NCI-H526 treated with DMSO at 0.1 percent for 48 hours (cell line): ENCODE measurements at regions not wholly inside any gene's neighbourhood (a gene's known extent, or its start where the extent isn't known, plus 50 kb on each side); places are given as distances from the start of the nearest gene placed in this dataset.

ENCODE experiments used
- DNase-seq: peaks from one replicate; lab custom pipeline; 2025; lab: John Stamatoyannopoulos, UW

- no peak for DNase-seq
Measured at GRCh38 chr12:24138041-24138440, 188.6 kb upstream of the SOX5 start.

GRCh38 chr12:24135158-24135850, 185.8 kb upstream of the SOX5 start:
- DNase-seq, result no peak

- DNase-seq, result no peak
Measured at GRCh38 chr12:24134092-24134491, 184.6 kb upstream of the SOX5 start.

GRCh38 chr12:24133384-24133783, 183.9 kb upstream of the SOX5 start:
- DNase-seq, result no peak

GRCh38 chr12:24127919-24128721, 178.7 kb upstream of the SOX5 start:
- DNase-seq, result no peak

- no peak for DNase-seq
Measured at GRCh38 chr12:24125280-24125679, 175.8 kb upstream of the SOX5 start.

- DNase-seq, result no peak
Measured at GRCh38 chr12:24121911-24122310, 172.4 kb upstream of the SOX5 start.

- no peak for DNase-seq
Measured at GRCh38 chr12:24118668-24119067, 169.2 kb upstream of the SOX5 start.

GRCh38 chr12:24116548-24116947, 167.1 kb upstream of the SOX5 start:
- no peak for DNase-seq

GRCh38 chr12:24113701-24114100, 164.2 kb upstream of the SOX5 start:
- no peak for DNase-seq

- DNase-seq, result no peak
Measured at GRCh38 chr12:24111616-24112015, 162.1 kb upstream of the SOX5 start.

- DNase-seq, result no peak
Measured at GRCh38 chr12:24111086-24111485, 161.6 kb upstream of the SOX5 start.

GRCh38 chr12:24109381-24110039, 160.0 kb upstream of the SOX5 start:
- DNase-seq, result peak; percentile 45

- no peak for DNase-seq
Measured at GRCh38 chr12:24102676-24103075, 153.2 kb upstream of the SOX5 start.

GRCh38 chr12:24099576-24099975, 150.1 kb upstream of the SOX5 start:
- no peak for DNase-seq

- DNase-seq, result no peak
Measured at GRCh38 chr12:24095245-24095644, 145.8 kb upstream of the SOX5 start.

- DNase-seq, result no peak
Measured at GRCh38 chr12:24089510-24089890, 140.0 kb upstream of the SOX5 start.

- no peak for DNase-seq
Measured at GRCh38 chr12:24088751-24089509, 139.5 kb upstream of the SOX5 start.

GRCh38 chr12:24087294-24087693, 137.8 kb upstream of the SOX5 start:
- DNase-seq, result no peak

GRCh38 chr12:24084800-24085199, 135.3 kb upstream of the SOX5 start:
- no peak for DNase-seq

GRCh38 chr12:24083838-24084237, 134.4 kb upstream of the SOX5 start:
- DNase-seq, result no peak

- DNase-seq, result no peak
Measured at GRCh38 chr12:24081606-24082005, 132.1 kb upstream of the SOX5 start.
